Effector memory CD4-positive, alpha-beta T cell (primary cell): ENCODE measurements at regions not wholly inside any gene's neighbourhood (a gene's known extent, or its start where the extent isn't known, plus 50 kb on each side); places are given as distances from the start of the nearest gene placed in this dataset.
"Not testable (repeated sequence)": the region's sequence is repeated elsewhere in the genome, so short reads cannot be mapped to it uniquely, and the experiment has no call there.

Experiments
- DNase-seq, 3 donors: peaks; one replicate each; pipeline ENCODE4 v3.0.0-alpha.2; 2020
- H3K27ac ChIP-seq: 2 replicates; pipeline ENCODE4 v1.7.0; 2013; ENCODE audit warnings: mild to moderate bottlenecking, low read length, moderate library complexity; ENCODE audit not compliant: insufficient read depth, poor library complexity, severe bottlenecking
- H3K27me3 ChIP-seq: replicated peaks from 2 replicates; pipeline ENCODE4 v1.7.0; 2013; ENCODE audit warnings: mild to moderate bottlenecking, low read length; ENCODE audit not compliant: insufficient read depth, control insufficient read depth, poor library complexity, severe bottlenecking
- H3K36me3 ChIP-seq: 2 replicates; pipeline ENCODE4 v1.7.0; 2013; ENCODE audit warnings: mild to moderate bottlenecking, low read length, moderate library complexity; ENCODE audit not compliant: control insufficient read depth, insufficient read depth
- H3K4me1 ChIP-seq: 2 replicates; pipeline ENCODE4 v1.7.0; 2013; ENCODE audit warnings: low read length, mild to moderate bottlenecking; ENCODE audit not compliant: control insufficient read depth, insufficient read depth, poor library complexity, severe bottlenecking
- H3K4me3 ChIP-seq: 2 replicates; pipeline ENCODE4 v1.7.0; 2013; ENCODE audit warnings: low read length, low read depth, mild to moderate bottlenecking; ENCODE audit not compliant: insufficient read depth, poor library complexity, severe bottlenecking
- H3K9me3 ChIP-seq: 2 replicates; pipeline ENCODE4 v1.7.0; 2013; ENCODE audit warnings: mild to moderate bottlenecking, low read length, moderate library complexity; ENCODE audit not compliant: control insufficient read depth

DNA sequence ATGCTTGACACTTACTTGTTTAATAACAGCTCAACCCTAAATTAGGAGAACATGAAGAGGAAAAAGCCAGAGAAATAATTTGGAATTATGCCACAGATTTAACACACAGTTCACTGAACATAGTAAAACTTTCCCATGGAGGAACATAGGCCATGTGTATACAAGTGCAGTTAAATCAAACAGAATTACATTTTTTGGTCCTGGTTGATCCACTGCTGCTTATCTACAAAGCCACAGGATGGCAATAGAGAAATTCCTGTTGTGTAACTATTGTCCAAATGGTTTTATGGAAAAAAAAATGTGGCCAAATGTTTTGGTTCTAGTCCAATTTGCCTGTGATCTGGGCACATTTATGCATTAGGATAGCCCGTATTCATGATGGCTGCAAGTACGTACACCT, 136.8 kb downstream of the ALDH8A1 start:
- no peak for DNase-seq
- Histone ChIP-seq H3K27me3 (no peaks in the 10 kb centered on the region), H3K36me3 (no peaks in the 10 kb centered on the region), H3K27ac (no peak overlapping the region), H3K4me1 (no peaks in the 10 kb centered on the region), H3K4me3 (no peak overlapping the region), H3K9me3 (no peaks in the 10 kb centered on the region)

DNA sequence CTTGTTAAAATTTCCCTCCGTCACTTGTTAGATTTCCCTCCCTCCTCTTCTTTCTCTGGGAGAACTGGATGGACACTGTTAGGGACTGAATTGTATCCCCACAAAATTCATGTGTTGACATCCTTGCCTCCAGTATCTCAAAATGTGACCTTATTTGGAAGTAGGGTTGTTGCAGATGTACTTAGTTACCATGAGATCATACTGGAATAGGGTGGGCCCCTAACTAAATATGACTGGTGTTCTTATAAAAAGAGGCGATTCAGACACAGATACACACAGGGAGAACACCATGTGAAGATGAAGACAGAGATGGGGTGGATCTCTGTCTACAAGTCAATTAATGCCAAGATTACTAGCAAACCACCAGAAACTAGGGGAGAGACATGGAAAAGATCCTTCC, 139.5 kb downstream of the ALDH8A1 start:
- H3K4me1 ChIP-seq = no peaks in the 10 kb centered on the region

DNA sequence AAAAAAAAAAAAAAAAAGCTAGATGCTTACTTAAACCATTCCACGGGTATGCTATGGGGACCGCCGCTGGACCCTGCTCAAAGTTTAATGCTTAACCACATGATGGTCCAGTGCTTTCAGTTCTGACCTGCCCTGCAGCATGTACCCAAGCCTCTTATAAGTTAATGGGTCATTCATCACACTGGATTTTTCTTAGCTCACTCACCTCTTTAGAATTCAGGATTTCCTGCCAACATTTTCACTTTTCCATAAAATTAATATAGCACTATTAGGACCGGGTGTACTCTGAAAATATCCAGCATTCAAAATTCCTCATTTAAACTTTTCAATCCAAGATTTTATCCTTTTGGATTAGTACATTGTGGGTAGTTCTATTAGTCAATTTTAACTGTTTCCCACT, 140.8 kb downstream of the ALDH8A1 start:
- no peaks in the 10 kb centered on the region for H3K4me1 ChIP-seq
- no peak overlapping the region for H3K4me3 ChIP-seq
- H3K9me3 ChIP-seq = no peaks in the 10 kb centered on the region
- H3K27ac ChIP-seq = no peak overlapping the region
- H3K27me3 ChIP-seq = no peaks in the 10 kb centered on the region
- DNase-seq = no peak
- no peaks in the 10 kb centered on the region for H3K36me3 ChIP-seq

More for the DNA sequence above, 139.5 kb downstream of the ALDH8A1 start:
- no peaks in the 10 kb centered on the region for H3K27me3 ChIP-seq
- H3K4me3 ChIP-seq = no peak overlapping the region
- no peak overlapping the region for H3K27ac ChIP-seq
- H3K9me3 ChIP-seq = no peaks in the 10 kb centered on the region
- H3K36me3 ChIP-seq = no peaks in the 10 kb centered on the region
- no peak for DNase-seq

DNA sequence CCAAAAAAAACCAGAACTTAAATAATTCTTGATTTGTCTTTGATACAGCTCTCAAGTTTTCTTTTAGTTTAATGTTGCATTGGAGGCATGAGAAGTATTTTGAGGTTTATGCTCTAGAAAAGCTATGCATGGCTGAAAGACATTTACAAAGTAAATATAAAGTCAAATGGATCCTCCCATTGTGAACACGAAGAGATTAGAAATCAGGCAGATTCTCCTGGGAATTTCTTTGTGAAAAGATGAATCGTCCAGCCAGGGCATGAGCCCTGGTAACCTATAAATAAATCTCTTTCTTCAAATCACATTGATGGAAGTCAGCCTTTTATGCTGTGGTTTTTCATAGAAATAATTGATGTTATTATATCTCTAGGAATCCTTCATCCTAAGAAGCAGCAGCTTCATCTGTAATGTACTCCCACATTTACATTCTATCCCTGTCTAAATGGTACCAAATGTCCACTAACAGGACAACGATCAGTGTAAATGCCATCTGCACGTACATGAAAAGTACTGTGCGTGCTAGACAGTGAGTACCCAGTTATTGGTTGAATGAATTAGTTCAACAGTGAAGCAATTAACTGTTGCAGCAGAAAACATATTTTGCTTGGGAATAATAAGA, 143.6 kb downstream of the ALDH8A1 start:
- DNase-seq = no peak
- H3K4me1 ChIP-seq = no peaks in the 10 kb centered on the region
- H3K27ac ChIP-seq = no peak overlapping the region
- no peak overlapping the region for H3K4me3 ChIP-seq
- no peaks in the 10 kb centered on the region for H3K27me3 ChIP-seq
- no peaks in the 10 kb centered on the region for H3K9me3 ChIP-seq
- H3K36me3 ChIP-seq = no peaks in the 10 kb centered on the region

DNA sequence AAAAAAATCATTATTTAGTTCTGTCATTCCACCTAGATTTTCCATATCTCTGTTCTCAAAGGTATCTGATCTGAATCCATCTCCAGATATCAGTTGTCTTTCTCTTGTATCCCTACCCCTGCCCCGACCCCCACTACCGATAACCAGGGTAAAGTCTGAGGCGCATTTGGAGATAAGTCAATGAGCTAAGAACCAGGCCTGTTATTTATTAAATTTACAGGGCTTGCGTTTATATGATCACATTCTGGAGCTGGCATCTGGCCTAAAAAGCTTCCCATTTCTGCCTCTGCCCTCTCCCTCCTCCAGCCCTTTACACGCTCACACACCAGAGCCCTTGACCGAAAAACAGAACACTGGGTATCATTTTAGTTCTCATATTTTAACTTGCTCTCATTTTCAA, 144.7 kb downstream of the ALDH8A1 start:
- Histone ChIP-seq H3K27me3 (no peaks in the 10 kb centered on the region), H3K9me3 (no peaks in the 10 kb centered on the region), H3K4me3 (no peak overlapping the region), H3K27ac (no peak overlapping the region), H3K4me1 (no peaks in the 10 kb centered on the region), H3K36me3 (no peaks in the 10 kb centered on the region)
- no peak for DNase-seq

DNA sequence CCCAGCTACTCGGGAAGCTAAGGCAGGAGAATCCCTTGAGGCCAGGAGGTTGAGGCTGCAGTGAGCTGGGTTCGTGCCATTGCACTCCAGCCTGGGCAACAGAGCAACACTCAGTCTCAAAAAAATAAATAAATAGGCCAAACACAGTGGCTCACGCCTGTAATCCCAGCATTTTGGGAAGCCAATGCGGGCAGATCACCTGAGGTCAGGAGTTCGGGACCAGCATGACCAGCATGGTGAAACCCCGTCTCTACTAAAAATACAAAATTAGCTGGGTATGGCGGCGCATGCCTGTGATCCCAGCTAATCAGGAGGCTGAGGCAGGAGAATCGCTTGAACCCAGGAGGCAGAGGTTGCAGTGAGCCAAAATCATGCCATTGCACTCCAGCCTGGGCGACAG, 145.6 kb downstream of the ALDH8A1 start:
- not testable (repeated sequence) for H3K27me3 ChIP-seq, DNase-seq, H3K4me3 ChIP-seq, H3K27ac ChIP-seq, H3K9me3 ChIP-seq, H3K4me1 ChIP-seq, H3K36me3 ChIP-seq

DNA sequence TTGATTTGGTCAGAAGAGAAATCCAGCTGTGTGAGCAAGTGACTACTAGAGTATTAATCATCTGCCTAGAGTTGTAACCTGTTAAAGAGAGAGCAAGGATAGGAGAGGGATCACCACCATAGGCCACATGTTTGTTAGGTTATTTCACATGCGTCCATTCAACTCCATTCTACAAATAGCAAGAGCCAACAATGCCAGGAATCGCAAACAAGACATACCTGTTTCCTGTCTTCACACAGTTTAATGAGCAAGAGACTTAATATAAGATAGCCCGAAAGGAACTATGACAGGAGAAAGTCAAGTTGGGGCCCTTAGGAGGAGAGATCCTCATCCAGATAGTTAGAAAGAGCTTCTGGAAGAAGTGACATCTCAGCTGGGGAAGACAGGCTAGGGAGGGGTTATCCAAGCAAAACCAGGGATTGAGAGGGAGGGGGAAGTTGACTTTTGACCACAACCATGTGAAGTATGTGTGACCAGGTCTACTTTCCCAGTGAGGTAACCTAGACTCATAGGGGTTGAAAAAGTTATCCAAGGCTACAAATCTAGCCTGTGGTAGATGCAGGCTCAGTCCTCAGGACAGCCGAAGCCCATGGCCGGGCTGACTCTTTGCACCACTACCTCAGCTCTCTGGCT, 147.4 kb downstream of the ALDH8A1 start:
- Histone ChIP-seq H3K27me3 (no peaks in the 10 kb centered on the region), H3K4me3 (no peak overlapping the region), H3K36me3 (no peaks in the 10 kb centered on the region), H3K27ac (no peak overlapping the region), H3K4me1 (no peaks in the 10 kb centered on the region), H3K9me3 (no peaks in the 10 kb centered on the region)
- DNase-seq = no peak

DNA sequence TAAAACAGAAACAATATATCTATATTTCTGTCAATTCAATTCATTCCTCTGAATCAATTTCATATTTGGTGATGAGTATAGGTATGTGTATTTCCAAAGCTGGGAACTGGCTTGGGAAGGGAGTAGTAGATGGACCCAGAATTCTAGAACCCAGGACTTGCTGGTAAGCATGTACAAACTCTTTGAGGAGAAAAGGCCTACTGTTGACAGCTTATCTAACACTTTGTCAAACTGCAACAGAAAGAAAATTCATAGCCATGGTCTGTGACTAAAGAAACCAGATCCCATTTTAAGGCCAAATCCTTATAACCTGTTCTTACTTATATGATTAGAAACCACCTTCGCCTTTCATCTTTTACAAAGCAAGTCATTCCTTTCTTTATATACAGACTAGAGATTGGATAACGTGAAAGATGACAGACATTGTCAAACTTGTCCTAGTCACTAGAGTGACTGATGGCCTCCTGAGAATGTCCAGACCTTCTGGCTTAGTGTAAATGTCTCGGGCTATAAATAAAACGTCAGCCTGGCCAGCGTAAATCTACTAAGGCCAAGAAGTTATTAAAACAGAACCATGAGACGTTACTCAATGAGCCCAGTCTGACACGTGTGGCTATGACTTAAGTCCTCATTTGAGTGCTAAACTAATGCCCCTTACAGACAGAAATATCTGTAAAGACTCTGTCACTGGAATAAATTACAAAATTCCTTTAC, 152.3 kb downstream of the ALDH8A1 start:
- no peak for DNase-seq
- no peaks in the 10 kb centered on the region for H3K9me3 ChIP-seq
- no peak overlapping the region for H3K27ac ChIP-seq
- no peaks in the 10 kb centered on the region for H3K27me3 ChIP-seq
- H3K4me1 ChIP-seq = no peaks in the 10 kb centered on the region
- H3K36me3 ChIP-seq = no peaks in the 10 kb centered on the region
- no peak overlapping the region for H3K4me3 ChIP-seq

DNA sequence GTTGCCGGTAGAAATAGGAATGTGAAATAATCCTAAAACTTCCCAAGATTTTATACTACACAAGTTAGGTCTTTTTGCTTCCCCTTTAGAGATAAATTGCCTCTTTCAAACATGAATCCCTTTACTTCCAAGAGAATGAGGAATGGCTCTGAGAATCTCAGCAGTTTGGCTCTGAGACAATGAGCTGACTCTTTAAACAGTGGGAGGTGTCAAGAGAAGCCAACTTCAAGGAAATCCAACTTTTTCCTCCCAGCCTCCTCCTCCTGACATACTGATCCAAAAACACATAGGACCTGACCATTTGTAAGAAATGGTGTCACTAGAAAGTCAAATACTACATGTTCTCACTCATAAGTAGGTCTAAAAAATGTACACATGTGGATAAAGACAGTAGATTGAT, 154.2 kb downstream of the ALDH8A1 start:
- H3K4me1 ChIP-seq = no peaks in the 10 kb centered on the region
- no peak for DNase-seq
- no peak overlapping the region for H3K4me3 ChIP-seq
- H3K27me3 ChIP-seq = no peaks in the 10 kb centered on the region
- no peaks in the 10 kb centered on the region for H3K36me3 ChIP-seq
- no peaks in the 10 kb centered on the region for H3K9me3 ChIP-seq
- no peak overlapping the region for H3K27ac ChIP-seq

DNA sequence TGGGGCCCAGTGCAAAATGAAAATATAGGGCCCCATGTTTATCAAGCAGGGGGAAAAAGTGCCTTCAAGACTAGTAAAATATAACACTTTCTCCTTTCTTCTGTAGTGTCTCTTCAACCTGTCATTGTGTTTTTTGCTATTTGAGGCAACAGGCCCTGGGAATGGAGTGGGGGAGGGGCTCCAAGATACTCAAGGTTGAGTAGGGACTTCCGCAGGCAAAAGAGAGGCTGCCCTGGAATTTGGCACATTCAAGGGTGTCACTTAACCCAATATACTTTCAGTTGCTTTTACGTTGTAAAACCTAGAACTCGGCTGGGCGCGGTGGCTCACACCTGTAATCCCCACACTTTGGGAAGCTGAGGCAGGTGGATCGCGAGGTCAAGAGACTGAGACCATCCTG, 154.9 kb downstream of the ALDH8A1 start:
- Histone ChIP-seq H3K27me3 (no peaks in the 10 kb centered on the region), H3K4me1 (no peaks in the 10 kb centered on the region), H3K36me3 (no peaks in the 10 kb centered on the region), H3K4me3 (no peak overlapping the region), H3K27ac (no peak overlapping the region), H3K9me3 (no peaks in the 10 kb centered on the region)
- no peak for DNase-seq
